ENCODE measurements at regions not wholly inside any gene's neighbourhood (a gene's known extent, or its start where the extent isn't known, plus 50 kb on each side); places are given as distances from the start of the nearest gene placed in this dataset.
A peak's percentile ranks its signal among the peaks of the same experiment; 100 is the strongest.
"Not testable (repeated sequence)": the region's sequence is repeated elsewhere in the genome, so short reads cannot be mapped to it uniquely, and the experiment has no call there.

DNA sequence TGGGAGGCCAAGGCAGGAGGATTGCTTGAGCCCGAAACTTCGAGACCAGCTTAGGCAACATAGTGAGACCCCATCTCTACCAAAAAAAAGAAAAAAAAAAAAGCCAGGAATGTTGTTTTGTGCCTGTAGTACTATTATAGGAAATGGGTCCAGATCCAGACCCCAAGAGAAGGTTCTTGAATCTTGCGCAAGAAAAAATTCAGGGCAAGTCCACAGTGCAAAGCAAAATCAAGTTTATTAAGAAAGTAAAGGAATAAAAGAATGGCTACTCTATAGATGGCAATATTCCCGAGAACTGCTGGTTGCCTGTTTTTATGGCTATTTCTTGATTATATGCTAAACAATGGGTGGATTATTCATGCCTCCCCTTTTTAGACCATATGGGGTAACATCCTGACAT, 51.2 kb upstream of the RDX start:
- no peak for FAIRE-seq

DNA sequence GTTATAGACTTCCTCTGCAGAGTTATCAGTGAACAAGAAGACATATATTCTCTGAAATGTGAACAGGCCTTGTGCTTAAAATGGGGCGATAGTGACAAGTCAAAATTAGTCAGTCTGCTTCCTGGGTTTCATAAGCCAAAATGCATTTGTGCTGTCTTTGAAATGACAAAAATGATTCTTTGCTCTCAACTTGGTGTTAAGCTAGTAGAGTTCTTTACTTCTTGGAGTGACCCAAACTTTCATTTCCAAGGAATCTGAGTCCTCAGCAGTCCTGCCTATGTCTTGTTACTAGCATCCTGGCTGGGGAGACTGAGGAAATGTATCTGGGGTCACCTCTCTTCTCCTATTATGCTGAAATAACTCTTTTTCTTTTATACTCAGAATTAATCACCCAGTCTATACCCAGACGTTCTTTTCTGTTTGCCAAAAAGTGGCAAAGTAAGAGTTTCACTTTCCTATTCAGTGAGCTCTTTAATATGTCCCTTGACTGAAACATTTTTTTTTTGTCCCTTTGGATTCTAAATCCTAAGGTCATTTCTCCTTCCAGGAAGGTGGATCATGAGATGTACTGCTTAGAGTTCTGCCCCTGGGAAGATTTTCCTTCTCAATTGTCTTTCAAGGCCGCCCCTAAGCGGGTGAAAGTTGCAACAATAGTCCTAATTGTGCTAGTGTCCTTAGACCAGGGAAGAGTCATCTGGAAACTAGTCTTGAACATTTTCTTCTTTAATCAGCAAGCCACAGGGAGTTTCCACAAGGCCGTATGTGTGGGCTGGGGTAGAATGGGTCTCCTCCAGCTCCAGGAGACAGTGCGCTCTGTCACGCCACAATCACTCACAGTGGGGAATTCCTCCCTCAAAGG, 53.0 kb upstream of the RDX start:
- no peak for FAIRE-seq

- FAIRE-seq: not testable (repeated sequence)
These were observed 53.6 kb upstream of the RDX start for GRCh38 chr11:110349997-110350383.

- FAIRE-seq: no peak
These were observed 58.8 kb upstream of the RDX start for GRCh38 chr11:110355011-110355744.

- no peak for FAIRE-seq
These were observed 60.6 kb upstream of the RDX start for GRCh38 chr11:110356762-110357671.

- FAIRE-seq: no peak
These were observed 61.9 kb upstream of the RDX start for GRCh38 chr11:110358336-110358735.

DNA sequence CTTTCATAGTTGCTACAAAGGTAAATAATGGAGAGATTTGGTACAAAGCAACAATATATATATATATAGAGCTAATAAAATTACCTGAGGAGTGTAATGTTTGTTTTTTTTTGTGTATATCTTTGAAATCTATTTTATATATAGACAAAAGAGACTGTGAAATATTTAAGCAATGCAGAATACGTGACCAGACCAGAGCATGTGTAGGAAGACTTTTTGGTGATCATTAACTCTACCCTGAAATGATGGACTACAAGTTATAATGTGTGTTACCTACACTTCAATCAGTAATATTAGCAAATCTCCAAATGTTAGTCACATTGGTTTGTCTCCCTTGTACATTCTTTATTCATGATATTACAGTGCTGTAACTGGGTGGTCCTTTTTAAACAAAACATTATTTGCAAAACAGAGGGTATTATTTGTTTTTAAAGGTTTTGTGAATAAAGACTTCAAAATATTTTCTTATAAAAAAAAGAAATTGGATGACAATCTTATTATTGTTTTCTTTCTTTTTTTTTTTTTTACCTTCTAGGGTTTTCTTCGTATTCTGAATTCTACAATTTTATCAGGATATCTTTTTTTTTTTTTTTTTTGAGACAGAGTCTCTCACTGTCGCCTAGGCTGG, 64.5 kb upstream of the RDX start:
- FAIRE-seq: not testable (repeated sequence)

DNA sequence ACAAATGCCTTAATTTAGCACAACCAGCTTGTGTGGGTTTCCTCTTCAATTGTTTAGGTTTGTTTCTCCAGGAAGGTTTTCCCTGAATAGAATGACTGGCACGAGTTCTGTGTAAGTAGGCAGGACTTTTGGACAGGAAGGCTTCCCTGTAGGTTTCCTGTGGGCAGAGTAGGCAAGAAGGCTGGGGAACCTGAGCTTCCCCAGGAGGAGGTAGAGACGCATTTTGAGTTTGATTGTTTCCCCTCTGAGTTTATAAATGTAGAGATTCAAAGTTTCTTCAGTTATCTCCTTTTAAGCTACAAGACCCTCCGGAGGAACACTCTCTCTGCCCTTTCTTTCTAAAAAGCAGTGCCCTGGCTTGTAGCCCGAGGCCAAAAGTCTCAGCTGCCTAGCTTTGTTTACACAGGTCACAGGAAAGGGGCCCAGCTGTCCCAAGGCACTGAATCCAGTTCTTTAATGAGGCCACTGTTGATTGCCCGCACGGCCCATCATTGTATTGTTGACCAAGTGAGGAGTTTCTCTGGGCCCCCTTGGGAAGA, 66.6 kb upstream of the RDX start:
- no peak for FAIRE-seq

GRCh38 chr11:110366291-110366690, 63.5 kb upstream of the FDX1 start:
- FAIRE-seq: no peak

DNA sequence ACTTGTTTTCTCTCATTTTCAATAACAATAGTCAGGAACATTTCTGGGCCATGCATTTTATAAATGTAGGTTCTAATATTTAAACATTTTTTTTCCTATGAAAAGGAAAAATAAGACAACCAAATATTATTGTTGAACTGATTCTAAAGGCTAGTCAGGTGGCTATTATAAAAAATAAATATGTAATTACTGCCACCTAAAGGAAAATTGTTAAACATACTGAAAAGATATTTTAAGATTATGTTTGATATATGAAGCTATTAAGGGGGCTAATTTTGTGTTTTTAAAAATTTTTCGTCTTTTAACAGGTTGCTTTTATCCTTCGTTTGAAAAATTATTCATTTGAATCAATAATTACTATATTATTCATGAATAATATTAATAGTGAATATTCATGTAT, 62.2 kb upstream of the FDX1 start:
- peak; percentile 74 for FAIRE-seq

DNA sequence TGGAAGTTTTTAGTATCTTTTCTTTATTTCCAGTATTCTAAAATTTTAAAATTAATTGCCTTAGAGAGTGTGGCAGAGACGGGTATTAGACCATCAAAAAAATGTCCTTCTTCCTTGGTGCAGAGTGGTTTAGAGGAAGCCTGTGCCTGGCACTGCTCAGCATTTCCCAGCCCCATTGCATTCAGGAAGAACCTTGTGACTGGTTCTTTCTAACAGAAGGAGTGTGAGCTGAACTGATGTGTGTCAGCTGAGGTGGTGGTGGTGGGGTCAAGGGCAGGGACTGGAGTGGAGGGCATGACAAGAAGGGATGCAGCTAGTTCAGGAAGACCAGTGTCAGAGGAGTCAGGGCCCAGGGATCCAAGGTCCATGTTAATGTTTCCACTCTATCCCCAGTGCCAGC, 58.7 kb upstream of the FDX1 start:
- no peak for FAIRE-seq

- FAIRE-seq: no peak
These were observed 56.6 kb upstream of the FDX1 start for GRCh38 chr11:110373051-110373702.

- FAIRE-seq: no peak
These were observed 54.8 kb upstream of the FDX1 start for GRCh38 chr11:110374921-110375320.

GRCh38 chr11:110375351-110375750, 54.4 kb upstream of the FDX1 start:
- FAIRE-seq: no peak

DNA sequence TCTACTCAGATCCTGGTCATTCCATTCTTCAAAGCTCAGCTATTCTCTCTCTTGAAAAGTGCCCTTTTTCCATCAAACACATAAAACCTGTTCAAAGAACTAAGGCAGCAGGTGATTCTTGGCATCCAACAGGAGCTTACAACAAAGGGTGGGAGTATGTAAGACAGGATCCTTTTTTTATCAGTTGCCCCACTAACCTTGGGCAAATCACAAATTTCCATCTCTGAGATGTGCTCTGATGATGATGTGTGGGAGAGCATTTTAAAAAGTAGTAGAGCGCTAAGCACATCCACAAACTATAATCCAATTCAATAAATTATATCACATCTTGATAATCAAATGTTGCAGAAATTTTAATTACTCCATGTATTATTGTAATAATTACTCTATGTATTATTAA, 53.7 kb upstream of the FDX1 start:
- FAIRE-seq: no peak

DNA sequence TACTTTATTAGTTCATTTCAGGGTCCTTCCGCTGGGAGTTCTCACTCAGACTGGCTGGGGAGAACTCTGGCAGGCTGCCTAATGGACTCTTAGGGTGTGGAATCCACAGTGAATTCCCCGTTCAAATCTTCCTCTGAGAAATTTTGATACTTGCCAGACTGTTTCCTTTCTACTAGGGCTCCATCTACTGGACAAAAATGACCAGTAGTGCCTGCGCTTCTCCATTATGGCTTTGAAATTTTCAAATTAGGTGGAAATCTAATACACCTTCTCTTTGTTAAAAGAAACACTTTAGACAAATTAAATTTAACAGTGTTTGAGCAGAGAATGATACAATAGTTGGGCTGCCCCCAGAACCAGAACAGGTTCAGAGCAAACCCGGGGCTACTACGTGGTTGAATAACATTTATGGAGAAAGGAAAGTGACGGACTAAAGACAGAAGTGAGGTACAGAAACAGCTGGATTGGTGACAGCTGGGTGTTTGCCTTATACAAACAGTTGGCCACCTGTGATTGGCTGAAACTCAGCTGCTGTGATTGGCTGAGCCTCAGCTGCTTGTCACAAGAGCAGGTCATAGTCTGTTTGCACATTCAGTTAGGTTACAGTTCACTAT, 52.9 kb upstream of the FDX1 start:
- FAIRE-seq: peak; percentile 83

DNA sequence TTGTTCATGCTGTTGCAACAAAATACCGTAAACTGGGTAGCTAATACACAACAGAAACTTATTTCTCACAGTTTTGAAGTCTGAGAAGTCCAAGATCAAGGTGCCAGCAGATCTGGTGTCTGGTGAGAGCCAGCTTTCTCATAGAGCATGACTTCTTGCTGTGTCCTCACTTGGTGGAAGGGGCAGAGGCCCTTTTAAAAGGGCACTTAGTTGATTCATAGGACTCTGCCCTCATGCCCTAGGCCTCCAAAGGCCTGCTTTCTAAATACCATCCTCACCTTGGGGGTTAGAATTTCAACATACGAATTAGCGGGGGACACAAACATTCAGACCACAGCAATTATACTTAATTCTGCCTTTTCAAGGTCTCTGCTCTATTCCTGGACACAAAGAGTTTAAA, 52.3 kb upstream of the FDX1 start:
- no peak for FAIRE-seq

- FAIRE-seq: no peak
These were observed 50.5 kb upstream of the FDX1 start for GRCh38 chr11:110379261-110379660.

DNA sequence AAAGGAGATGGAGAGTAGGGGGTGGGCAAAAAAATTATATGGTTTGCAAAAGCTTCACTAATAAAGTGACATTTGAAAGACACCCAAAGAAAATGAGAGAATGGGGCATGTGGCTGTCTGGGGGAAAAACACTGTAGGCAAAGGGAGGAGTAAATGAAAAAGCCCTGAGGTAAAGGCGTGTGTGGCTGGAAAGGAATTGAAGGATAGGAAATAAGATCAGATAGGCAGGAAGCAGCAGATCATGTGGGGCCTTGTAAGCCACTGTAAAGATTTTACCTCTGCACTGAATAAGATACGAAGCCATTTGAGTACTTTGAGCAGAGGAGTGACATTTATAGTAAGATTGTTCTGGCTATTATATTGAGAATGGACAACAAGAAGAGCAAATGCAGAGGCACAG, 49.8 kb upstream of the FDX1 start:
- no peak for FAIRE-seq

All from TTC549 (cell line).